GM19351 (cell line): ENCODE measurements at regions not wholly inside any gene's neighbourhood (a gene's known extent, or its start where the extent isn't known, plus 50 kb on each side); places are given as distances from the start of the nearest gene placed in this dataset.
"Not testable (repeated sequence)": the region's sequence is repeated elsewhere in the genome, so short reads cannot be mapped to it uniquely, and the experiment has no call there.

Experiments used
- ATAC-seq: cut with Tn5 transposase; IDR thresholded peaks from one replicate; pipeline ENCODE4 v1.9.1; 2021; ENCODE audit warnings: mild to moderate bottlenecking, moderate library complexity; ENCODE audit not compliant: unreplicated experiment

DNA sequence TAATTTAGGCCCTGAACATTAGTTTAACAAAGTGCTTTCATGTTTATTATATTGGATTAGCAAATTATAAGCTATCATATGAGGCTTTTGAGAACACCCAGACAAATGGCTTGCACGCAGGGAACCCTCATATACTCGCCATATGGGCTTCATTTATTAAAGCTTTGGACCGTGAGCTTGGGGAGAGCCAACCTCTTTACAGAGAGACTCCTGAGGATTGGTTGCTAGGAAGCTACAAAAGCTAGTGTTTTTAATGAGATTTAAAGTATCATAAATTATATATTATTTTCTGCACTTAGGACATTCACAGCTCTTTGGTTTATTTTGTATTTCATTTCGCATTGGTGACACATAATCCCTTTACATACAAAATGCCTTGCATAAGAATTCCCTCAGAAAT is 193.8 kb upstream of the TOX3 start:
- no peak for ATAC-seq

DNA sequence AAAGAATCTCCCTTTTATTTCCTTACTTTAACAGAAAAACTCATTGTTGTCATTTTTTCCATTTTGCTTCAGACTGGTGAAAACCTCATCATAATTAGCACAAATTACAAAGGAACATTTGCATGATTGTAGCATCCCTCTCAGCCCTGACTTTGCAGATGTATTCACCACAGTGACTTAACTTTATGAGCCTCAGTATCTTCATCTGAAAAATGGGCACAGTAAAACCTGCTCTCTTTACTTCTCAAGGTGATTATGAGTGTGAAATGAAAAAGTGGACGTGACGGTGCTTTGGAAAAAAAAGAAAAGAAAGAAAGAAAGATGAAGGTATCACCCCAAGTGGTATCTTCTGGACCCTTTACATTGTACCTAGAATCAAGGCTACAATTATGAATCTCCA is 193.4 kb upstream of the TOX3 start:
- no peak for ATAC-seq

DNA sequence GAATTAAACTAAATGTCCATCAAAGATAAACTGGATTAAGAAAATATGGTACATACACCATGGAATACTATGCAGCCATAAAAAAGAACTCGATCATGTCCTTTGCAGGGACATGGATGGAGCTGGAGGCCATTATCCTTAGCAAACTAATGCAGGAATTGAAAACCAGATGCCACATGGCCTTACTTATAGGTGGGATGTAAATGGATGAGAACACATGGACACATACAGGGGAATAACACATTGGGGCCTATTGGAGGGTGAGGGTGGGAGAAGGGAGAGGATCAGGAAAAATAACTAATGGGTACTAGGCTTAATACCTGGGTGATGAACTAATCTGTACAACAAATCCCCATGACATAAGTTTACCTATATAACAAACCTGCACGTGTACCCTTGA is 192.0 kb upstream of the TOX3 start:
- not testable (repeated sequence) for ATAC-seq

DNA sequence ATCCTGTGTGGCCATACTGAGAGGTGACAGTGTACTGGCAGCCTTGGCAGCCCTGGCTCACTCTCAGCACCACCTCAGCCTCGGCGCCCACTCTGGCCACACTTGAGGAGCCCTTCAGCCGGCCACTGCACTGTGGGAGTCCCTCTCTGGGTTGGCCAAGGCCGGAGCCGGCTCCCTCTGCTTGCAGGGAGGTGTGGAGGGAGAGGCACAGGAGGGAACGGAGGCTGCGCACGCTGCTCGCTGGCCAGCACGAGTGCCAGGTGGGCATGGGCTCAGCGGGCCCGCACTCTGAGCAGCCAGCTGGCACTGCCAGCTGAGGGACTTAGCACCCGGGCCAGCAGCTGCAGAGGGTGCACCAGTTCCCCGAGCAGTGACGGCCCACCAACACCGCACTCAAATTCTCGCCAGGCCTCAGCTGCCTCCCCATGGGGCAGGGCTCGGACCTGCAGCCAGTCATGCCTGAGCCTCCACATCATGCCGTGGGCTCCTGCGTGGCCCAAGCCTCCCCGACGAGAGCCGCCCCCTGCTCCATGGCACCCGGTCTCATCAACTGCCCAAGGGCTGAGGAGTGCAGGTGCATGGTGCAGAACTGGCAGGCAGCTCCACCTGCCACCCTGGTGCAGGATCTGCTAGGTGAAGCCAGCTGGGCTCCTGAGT is 184.4 kb upstream of the TOX3 start:
- ATAC-seq: no peak

DNA sequence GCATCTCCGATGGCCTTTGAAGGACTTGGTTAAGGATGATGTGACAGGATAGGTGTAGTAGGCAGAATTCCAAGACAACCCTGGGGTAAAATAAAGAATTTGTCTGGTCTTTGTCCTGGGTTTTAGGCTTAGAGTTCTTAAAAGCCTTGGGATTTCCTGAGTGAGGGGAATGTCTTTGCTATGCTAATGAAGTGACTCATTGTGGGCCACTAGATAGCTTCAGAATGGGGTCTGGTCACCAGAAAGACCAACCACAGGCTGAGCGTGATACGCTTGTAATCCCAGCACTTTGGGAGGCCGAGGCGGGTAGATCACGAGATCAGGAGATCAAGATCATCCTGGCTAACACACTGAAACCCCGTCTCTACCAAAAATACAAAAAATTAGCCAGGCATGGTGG is 182.8 kb upstream of the TOX3 start:
- ATAC-seq: no peak

DNA sequence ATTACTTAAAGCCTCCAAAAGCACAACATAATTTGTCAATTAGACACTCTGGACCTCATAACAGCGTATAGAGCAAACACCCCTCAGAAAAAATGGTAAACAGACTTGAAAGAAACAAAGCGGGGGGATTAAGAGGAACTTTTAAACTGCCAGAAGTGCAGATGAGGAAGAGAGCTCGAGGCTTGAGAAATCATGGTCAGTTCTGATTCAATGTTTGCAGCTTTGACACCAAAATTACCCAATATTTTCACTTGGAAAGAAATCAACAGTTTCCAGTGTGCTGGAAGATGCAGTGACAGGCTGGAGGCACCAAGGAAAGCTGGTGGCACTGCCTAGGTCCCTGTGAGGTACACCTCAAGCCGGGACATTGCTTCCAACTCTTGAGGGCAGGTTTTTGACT is 180.9 kb upstream of the TOX3 start:
- no peak for ATAC-seq

DNA sequence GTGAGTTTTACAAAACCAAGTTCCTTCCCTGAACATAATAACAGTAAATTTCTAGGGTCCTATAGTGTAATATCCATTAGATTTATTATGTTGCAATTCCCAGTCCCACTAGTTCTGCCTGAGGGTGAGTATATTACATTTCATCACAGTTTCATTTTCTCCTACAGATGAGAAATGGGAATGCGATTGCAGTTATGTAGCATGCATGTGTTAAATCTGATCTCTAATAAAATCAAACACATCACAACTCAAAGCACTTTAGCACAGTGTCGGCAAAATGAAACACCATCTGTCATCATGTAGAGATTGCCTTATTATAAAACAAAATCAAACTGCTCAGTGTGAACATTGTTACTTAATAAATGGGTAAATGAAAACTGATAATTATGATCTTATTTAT is 180.5 kb upstream of the TOX3 start:
- ATAC-seq: no peak

DNA sequence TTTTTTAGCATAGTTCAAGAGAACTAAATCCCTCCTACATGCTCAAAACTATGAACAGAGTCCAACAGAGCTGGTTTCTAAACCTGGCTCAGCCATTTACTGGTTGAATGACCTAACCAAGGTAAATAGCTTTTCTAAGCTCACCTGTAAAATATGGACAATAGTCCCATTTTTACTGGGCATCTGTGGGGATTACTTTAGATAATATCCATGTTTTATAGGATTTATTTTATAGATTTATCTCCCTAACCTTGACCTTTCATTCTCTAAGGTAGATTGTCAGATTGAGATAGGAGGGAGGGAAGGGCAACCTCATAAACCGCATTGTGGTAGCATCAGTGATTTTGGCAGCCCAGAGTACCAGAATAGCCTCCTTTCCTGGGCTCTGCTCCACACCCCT is 178.5 kb upstream of the TOX3 start:
- no peak for ATAC-seq

DNA sequence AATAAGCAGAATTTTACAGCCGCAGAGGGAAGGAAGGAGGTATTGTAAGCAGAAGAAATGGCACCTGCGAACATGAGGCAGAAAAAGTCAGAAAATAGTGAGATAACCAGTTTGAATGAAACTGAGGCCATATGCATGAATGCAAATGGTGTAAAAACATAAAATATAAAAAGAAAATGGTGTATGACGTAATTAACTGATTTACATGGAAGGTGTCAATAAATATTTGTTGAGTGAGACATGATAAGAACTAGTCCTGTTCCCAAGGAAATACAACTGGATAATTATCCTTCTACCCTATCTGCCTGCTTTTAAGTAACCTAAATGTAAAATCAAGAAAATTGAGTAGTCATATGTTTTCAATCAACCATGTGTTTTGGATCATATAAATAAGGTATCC is 178.1 kb upstream of the TOX3 start:
- no peak for ATAC-seq

DNA sequence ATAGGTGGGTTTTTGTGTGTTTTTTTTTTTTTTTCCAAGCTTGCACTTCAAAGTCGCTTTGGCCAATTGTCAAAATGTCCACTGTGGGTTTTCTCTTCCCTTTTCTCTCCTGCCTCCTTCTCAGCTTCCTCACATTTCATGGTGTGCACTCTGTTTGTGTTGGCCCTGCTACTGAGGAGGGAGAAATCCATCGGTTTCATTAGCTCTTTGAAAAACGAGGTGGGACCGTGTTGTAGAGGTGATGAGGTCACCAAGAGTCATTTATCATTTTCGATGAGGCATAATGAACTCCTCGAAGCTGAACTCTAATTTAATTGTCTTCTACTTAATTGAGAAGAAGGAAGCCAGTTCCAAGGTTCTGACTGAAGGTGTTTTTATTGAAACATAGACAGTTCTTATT is 174.4 kb upstream of the TOX3 start:
- ATAC-seq: no peak

DNA sequence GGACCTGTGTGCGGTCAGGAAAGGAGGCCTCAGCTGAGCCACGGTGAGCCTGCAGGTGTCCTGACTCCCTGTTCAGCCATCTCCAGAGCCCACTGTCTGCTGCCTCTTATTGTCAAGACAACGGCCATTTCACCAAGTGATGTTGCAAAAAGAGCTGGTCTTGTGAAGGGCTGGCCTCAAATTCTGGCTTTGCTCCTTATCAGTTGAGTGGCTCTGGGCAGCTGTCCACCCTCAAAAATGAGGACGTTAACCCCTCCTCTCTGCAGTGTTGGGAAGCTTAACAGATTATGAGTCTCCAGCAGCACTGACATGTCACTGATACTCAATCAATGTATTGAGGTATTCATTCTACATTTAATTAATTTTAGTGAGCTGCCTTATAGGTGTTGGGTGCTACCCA is 171.1 kb upstream of the TOX3 start:
- no peak for ATAC-seq

DNA sequence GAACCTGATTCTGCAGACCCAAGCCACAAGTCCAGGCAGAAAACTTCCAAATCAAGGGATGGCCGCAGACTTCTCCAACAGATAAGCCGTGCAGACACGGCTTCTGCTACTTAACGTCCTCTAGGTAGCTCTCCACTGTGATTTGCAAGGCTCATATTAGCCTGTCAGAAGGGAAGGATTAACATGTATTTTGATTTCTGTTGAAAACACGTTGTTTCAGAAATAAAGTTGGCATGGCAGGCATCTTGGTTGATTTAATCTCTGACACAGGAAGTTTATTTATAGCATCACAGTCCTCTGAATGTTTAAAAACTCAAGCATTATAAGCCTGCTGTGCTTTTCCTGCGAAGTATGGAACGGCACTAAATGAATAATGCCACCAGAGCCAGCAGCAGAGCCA is 166.8 kb upstream of the TOX3 start:
- ATAC-seq: no peak

DNA sequence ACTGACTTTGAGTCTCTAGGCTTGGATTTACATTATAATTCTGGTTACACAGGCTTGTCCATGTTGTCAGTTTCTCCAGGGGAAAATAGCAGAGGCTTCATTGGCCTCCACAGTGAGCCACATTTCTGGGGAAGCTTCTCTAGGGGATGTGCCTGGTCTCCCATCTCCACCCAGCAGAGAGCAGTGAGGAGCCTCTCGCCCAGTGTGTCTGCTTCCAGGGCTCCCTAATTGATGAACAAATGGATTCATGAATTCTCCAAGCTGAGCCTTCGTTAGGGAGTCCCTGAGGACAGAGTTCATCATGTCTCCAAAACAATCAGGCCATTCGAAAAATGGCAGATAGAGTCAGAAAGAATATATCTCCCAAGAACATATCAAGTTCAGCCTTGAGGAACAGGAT is 162.4 kb upstream of the TOX3 start:
- no peak for ATAC-seq

DNA sequence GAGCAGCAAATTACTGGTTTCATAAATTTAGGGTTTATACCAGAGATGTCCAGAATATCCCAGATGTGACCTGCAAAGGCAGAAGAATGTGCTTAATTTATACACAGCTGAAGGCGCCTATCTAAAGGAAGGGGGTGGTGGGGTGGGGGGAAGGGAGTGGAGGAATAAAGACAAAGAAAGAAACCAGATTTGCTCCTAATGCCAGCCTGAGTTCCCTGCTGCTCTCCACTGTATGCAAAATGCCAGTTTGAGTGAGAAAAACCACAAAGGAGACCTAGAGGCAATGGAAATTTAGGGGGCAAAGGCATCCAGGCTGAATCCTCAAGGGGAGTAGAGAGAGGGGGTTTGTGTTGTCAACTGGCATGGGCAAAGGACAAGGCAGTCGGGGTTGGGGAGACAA is 161.5 kb upstream of the TOX3 start:
- ATAC-seq: no peak

DNA sequence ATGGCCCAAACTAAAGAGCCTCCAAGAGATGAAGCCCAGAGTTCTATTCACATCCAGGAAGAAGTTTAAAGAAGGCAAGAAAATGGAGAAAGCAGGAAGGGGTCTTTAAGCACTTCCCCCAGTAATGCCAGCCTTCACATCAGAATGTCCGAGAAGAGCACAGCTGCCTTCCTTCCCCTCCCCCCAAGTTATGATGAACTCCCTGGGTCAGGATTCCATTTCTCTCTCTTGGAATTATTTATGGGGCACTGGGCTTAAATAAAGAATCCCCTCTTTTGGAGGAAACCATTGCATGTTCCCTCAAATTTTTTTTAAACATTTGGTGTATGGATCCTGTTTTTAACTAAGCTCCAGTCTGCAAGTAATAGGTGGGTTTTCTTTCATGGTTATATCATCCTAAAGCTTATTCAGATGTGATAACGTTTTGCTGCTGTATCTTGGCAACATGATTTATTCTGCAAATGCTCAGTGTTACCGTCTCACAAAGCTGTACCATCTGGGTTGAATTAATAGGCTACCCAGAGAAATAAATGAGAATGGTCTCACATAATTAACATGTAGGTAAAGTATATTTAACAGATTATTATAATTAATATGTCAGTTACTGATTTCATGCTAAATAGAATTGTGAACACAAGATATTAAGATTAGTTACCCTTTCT is 160.9 kb upstream of the TOX3 start:
- ATAC-seq: no peak

DNA sequence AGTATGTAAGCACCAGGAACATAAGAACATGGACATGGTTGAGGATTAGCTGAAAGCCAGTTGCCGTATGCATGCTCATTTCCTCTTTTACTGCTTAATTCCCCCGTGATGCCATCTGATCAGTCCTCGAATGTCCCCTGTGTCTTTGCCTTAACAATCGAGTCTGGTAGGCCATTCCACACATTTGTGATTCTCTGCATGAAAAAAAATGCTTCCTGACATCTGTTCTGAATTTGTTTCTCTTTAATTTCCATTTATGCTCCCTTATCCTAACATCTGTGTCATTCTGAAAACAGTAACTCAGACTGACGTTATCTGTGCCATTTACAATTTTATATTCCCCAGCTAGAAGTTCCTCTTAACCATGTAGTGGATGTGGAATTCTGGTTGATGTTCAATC is 158.2 kb upstream of the TOX3 start:
- no peak for ATAC-seq

DNA sequence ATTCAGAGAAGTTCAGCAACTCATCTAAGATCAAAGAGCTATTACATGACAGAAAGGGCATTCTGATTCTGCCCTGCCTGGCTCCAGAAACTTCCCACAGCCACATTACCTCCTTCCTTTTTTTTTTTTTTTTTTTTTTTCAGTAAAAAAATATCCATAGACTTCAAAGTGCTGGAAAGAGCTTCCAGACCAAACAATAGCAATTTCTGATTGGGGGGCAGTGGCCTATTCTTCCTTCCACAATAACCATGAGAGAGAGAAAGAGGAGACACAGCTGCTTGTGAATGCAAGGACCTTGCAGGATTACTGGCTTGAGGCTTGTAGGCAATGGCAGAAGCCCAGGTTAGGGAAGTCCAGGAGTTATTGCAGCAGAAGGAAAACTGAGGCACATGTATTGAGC is 151.0 kb upstream of the TOX3 start:
- no peak for ATAC-seq

DNA sequence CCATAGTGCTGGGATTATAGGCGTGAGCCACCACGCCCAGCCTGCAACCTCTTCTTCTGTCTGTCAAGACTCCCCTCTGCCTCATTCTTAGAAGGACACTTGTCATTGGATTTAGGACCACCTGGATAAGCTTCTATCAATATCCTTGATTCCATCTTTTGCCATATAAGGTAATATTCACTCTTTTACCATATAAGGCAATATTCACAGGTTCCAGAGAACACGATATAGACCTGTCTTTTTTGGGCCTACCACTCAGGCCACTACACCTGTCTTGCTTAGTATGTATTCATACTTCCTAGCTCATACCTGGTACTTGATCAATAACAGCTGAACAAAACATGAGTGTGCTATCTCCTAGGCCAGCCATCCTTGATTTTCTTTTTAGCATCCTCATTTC is 149.2 kb upstream of the TOX3 start:
- no peak for ATAC-seq

DNA sequence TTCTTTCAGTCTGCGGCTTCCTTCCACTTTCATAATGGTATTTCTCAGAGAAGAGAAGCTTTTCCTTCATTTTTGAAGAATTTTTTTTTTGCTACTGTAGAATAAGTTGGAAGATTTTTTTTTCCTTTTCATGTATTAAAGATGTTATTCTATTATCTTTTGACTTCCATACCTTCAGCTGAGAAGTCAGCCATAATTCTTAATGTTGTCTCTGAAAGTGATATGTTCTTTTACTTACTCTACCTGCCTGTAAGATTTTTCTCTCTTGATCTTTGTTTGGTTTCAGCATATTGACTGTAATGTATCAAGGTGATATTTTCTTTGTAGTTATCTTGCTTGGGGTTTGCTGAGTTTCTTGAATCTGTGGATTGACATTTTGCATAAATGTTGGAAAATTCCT is 143.5 kb upstream of the TOX3 start:
- no peak for ATAC-seq

DNA sequence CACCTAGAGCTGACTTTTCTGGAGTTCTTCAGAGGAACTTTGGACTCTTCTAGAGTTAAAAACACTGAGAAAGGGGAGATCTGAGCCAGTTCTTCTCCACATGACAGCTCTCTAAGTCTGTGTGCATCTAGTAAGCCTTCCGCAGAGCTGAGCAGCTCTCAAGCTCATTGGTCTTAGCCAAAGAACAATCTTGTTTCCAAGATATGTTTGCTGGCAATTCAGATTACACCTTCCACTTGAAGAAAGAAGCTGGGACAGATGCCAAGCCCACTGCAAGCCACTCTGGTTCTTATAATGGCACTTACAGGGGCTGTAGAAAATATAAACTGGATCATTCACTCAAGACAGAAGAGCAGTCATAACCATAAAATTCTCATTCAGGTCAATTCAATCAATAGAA is 134.1 kb upstream of the TOX3 start:
- ATAC-seq: no peak

DNA sequence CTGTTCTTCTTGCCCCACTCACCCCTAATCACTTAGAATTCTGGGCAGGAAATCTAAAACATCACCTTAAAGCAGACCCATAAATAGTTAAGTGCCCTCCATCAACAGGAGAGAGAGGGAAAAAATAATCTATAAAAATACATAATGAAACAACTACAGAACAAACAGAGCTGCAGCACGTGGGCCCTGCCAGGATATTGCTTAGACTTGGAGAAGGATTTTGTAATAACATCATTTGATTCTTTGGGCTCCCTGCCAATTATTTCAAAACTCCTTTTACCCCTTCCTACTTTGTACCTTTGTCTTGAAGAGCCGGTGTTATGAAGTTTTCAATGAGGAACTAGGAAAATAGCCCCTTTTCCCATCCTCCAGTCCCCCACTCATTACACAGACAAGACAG is 130.6 kb upstream of the TOX3 start:
- ATAC-seq: no peak

DNA sequence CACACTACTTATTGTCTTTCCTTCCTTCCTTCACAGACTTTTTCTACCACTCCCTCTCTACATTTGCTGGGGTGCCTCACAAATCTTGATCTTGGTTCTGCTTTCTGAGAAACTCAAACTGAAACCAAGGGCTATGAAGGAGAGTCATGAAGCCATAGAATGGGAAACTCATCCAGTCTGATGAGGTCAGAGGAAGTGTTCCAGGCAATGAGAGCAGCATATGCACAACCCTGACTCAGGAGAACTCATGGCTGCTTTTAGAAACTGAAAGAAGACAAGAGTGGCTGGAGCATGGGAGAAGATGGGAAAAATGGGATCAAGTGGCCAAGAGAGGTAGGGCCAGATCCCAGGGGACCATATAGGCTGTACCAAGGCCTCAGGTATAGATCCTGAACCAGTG is 130.0 kb upstream of the TOX3 start:
- no peak for ATAC-seq

DNA sequence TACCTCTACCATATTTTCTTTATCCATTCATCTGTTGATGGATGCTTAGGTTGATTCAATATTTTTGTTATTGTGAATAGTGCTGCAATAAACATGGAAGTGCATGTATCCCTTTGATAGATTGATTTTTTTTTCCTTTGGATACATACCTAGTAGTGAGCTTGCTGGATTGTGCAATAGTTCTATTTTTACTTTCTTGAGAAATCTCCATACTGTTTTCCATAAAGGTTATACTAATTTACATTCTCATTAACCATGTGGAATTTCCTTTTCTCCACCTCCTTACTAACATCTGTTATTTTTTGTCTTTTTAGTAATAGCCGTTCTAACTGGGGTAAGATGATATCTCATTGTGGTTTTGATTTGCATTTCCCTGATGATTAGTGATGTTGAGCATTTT is 124.6 kb upstream of the TOX3 start:
- no peak for ATAC-seq
